IPS DF 19.7 (cell line): ENCODE measurements at regions not wholly inside any gene's neighbourhood (a gene's known extent, or its start where the extent isn't known, plus 50 kb on each side); places are given as distances from the start of the nearest gene placed in this dataset.

ENCODE experiments used
- DNase-seq: peaks from one replicate; pipeline ENCODE4 v3.0.0-alpha.2; 2013; ENCODE audit warnings: low read depth, low spot score

DNA sequence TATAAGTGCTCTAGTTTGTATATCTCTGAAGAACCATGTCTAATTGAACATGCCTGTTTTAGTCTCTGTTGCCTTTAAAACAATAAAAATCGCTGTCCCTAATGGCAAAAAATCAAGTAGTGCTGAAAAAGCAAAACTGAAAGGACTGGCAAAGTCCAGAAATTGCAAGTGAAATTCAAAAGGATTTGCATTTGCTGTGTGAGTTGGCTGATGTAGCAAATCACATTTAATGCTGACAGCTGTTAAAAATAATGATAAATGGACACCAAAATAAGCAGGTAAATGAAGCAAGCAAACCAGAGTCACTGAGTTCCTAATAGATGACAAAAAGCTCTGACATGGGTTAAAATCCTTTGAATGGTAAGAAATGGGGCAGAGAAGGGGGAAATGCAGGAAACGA, 874.1 kb downstream of the GRM8 start:
- DNase-seq = no peak

DNA sequence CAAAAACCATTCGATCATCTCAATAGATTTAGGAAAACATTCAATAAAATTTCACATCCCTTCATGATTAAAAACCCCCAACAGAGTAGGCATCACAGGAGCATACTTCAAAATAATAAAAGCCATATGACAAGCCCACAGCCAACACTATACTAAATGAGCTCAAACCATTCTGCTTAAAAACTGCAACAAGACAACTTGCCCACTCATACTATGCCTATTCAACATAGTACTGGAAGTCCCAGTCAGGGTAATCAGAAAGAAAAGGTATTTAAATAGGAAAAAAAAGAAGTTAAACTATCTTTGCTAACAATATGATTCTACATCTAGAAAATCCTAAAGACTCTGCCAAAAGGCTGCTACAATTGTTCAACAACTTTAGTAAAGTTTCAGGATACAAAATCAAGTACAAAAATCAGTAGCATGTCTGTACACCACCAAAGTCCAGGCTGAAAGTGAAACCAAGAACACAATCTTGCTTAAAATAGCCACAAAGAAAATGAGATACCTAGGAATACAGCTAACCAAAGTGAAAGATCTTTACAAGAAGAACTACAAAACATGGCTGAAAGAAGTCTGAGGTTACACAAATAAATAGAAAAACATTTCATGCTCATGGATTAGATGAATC, 882.6 kb downstream of the GRM8 start:
- no peak for DNase-seq

DNA sequence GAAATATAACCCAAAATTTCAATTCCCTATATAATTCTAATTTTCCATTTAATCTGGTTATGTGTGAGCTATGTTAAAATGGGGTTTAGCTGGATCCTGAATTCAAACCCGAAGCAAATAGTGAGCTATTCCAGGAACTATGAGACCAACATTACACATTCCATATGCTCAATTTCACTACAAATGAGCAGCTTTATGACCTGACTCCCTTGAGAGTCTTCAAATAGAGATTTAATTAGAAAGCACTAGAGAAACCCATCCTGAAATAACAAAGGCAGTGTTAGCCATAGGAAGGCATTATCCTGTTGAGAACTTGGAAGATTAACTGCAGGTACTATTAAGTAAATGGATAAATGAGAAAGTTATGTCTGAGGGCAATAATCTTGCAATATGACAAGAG, 890.0 kb downstream of the GRM8 start:
- no peak for DNase-seq

GRCh38 chr7:126361183-126361582, 891.6 kb downstream of the GRM8 start:
- DNase-seq = peak; percentile 7

DNA sequence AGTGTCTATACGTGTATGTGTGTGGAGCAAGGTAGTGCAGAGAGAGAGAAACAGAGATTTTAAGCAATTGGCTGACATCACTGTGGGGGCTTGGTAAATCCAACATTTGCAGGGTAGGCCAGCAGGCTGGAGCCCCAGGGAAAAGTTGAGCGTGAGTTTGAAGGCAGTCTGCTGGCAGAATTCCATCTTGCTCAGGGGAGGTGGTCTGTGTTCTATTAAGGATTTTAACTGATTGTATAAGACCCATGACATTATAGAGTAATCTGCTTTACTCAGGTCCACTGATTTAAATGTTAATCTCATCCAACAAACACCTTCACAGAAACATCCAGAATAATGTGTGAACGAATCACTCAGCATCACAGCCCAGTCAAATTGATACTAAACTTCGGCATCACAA, 912.9 kb downstream of the GRM8 start:
- DNase-seq = no peak

DNA sequence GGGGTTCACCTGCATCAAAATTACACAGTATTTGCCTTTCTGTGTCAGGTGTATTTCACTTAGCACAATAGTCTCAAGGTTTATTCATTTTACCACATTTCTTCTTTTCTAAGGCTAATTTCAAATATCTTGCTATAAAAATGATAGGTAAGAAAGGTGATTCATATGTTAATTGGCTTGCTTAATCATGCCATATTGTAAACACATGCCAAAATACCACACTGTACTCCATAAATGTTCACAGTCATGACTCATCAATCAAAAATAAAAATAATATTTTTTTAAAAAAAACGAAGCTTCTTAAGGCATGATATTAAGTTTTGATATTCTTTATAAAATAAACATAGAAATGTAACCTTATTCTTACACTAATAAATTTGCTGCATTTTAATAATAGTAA, 947.1 kb downstream of the GRM8 start:
- no peak for DNase-seq

DNA sequence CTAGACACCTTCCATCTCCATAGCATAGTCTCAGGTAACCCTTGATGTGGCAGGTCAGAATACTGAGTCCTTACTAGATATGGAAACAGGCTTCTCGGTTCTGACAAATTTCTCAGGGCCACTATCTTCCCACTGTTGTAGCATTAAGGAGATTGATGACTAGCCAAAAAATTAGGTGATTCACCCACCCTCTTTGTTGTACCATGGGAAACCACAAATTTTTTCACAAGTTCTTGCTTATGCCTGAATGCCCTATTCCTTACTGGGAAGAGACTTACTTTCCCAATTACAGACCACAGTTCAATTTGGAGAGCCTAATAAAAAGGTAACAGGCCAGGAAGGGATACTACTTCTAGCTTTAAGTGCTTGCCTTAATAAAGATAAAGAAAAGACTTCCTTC, 948.8 kb downstream of the GRM8 start:
- DNase-seq = no peak

DNA sequence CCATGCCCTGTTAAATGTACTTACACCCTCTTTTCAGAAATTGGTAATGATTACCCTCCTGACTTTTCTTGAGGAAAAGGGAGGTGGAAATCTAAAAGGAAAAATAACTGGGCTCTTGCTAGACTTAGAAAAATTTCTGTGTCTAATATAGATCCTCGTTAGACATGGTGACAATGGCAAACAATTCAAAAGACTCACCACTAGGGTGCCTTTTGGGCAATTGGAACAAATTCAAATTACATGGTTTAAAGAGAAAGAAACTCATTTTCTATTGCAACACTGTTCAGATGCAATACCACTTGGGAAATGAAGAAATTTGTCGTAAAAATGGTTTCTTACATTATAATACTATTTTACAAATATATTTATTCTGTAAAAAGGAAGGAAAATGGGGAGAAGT, 950.1 kb downstream of the GRM8 start:
- no peak for DNase-seq

GRCh38 chr7:126286317-126286716, 966.4 kb downstream of the GRM8 start:
- no peak for DNase-seq

DNA sequence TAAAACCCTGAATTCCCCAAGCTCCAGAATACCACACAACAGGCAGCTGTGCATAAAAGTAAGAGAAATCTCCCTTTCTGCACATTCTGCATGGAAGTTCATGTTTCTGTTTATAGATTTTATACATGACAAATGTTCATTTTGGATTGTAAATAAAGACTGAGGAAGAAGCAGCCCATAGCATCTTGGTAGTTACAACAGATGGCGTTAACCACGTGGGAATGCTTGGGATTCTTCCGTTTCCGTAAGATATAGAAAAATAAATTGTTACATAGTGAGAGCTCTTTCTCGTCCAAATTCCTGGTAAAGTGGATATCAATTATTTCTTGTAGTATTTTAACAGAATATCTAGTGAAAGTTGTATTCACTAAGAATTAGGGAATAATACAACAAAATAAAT, 1016.5 kb downstream of the GRM8 start:
- DNase-seq = no peak

- DNase-seq = no peak
These were observed 1024.2 kb downstream of the GRM8 start for GRCh38 chr7:126228356-126229061.

DNA sequence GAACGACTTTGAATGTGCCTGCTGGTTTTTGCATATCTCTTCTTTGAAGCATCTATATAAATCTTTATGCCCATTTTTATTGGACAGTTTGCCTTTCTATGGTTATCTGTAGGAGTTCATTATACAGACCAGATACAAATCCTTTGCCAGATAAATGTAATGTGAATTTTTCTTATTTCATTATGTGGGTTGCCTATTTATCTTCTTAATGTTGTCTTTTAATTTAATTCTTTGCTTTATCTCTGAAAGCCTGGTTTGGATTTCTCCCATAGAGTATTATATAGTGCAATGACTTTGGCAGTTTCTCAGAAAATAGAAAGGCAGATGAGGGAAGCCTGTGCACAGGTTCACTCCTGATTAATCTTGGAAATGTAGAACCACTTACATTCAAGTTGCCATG, 1025.1 kb downstream of the GRM8 start:
- no peak for DNase-seq

- DNase-seq = no peak
These were observed 1025.7 kb downstream of the GRM8 start for GRCh38 chr7:126227055-126227454.

- DNase-seq = no peak
These were observed 1029.0 kb downstream of the GRM8 start for GRCh38 chr7:126223729-126224128.

GRCh38 chr7:126222782-126223181, 1030.0 kb downstream of the GRM8 start:
- no peak for DNase-seq

- no peak for DNase-seq
These were observed 1037.0 kb downstream of the GRM8 start for GRCh38 chr7:126215785-126216184.

- DNase-seq = no peak
These were observed 1038.9 kb downstream of the GRM8 start for GRCh38 chr7:126213876-126214275.

- no peak for DNase-seq
These were observed 1040.9 kb downstream of the GRM8 start for GRCh38 chr7:126211875-126212274.

DNA sequence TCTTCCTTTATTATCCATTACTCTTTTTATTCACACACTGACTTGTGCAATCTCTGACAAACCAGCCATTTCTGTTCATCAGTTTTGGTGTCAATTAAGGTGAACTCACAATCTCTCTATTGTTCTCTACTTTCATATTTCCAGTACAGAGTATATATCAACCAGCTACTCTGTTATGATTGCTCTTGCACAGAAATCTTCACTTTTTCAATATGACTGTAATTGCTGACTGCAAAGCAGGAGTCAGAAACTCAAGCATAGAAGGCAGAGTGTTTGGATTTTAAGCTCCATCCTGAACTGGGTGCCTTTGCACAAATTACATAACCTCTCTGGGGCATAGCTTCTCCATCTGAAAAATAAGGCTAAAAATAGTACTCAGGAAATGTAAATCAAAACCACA, 1042.0 kb downstream of the GRM8 start:
- no peak for DNase-seq

GRCh38 chr7:126203185-126203584, 1049.6 kb downstream of the GRM8 start:
- no peak for DNase-seq

DNA sequence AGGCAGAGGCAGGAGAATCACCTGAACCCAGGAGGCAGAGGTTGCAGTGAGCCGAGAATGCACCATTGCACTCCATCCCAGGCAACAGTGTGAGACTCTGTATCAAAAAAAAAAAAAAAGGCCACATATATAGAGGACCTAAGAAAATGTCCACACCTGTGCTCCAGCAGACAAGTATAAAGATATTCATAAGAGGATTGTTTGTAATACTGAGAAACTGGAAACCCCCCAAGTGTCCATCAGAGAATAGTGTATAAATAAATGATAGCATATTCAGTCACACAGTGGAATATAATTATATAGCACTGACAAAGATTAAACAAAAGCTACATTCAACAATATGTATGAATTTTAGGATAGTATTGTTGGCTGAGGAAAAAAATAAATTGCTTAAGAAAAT, 1050.6 kb downstream of the GRM8 start:
- no peak for DNase-seq

GRCh38 chr7:126185959-126186580, 1066.7 kb downstream of the GRM8 start:
- peak; percentile 33 for DNase-seq

DNA sequence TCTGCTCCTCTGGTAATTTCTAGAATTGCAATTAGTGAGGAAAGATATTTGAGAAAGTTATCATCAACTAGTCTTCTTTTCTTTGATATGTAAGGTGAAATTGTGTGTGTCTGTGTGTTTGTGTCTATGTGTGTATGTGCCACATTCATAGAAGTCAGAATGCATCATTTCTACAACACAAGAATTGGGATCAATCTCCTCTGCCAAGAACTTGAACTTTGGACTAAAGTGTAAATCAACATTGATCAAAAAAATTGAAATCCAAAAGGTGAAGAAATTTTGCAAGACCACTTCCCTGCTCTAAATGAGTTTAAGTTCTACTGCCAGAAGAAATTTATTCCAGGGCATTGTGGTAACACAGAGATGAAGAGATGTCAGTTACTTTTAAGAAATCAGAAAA, 1072.8 kb downstream of the GRM8 start:
- no peak for DNase-seq
